ENCODE measurements at regions not wholly inside any gene's neighbourhood (a gene's known extent, or its start where the extent isn't known, plus 50 kb on each side); places are given as distances from the start of the nearest gene placed in this dataset.

DNA sequence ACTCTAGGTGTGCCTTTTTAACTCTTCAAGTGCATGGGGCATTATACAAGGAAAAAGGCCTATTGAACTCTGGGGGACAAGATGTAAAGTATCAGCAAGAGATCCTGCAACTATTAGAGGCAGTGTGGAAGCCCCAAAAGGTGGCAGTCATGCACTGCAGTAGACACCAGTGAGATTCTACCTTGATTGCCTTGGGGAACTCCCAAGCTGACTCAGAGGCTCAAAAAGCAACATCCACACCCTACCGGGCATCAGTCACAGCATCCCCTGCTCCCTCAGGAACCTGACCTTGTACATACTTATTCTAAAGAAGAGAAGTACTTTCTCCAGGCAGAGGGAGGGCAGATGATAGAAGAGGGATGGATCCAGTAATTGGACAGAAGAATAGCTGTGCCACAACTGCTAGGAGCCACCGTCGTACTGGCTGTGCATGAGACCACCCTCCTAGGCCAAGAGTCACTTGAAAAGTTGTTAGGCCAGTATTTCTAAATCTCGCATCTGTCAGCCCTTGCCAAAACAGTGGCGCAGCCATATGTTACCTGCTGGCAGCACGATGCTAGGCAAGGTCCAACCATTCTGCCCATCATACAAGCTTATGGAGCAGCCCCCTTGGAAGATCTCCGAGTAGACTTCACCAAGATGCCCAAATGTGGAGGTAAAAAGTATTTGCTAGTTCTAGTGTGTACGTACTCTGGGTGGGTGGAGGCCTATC, 523.1 kb upstream of the FRG2C start:
- no TSS peak for BruUV-seq (replicated peaks)
- intact Hi-C loops (cut with micrococcal nuclease; ENCODE audit: unreplicated experiment): no loop called here

DNA sequence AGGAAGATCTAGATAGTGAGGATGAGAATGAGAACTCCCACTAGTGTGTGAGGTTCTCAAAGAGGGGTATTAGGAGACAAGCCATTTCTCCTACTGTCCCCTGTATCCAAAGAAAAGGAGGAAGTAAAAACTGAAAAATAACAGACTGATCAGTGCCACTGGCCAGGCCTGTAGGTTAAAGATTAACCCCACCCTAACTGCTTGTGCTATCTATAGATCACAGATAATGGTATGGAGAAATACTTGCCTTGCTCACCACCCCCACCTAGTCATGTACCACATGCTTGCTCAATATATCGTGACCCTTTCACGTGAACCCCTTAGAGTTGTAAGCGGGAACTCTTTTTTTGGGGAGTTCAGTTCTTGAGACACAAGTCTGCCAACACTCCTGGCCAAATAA, 519.7 kb upstream of the FRG2C start:
- no peaks in the 10 kb centered on the region for H3K9me2 ChIP-seq (ENCODE audit: insufficient read depth, low read length)
- no peak overlapping the region for H3K4me3 ChIP-seq (ENCODE audit: low read depth, low read length, poor library complexity, severe bottlenecking)
- no peaks in the 10 kb centered on the region for H3K79me2 ChIP-seq (ENCODE audit: insufficient read depth, low read depth, low read length)
- H4K20me1 ChIP-seq (ENCODE audit: insufficient read depth, low read length): no peaks in the 10 kb centered on the region
- H3K36me3 ChIP-seq (ENCODE audit: insufficient read depth, low read length): no peaks in the 10 kb centered on the region
- POLR2A ChIA-PET: no interaction called here
- DNase-seq (ENCODE audit: low spot score): no peak
- TF ChIP-seq, protein P1, sequence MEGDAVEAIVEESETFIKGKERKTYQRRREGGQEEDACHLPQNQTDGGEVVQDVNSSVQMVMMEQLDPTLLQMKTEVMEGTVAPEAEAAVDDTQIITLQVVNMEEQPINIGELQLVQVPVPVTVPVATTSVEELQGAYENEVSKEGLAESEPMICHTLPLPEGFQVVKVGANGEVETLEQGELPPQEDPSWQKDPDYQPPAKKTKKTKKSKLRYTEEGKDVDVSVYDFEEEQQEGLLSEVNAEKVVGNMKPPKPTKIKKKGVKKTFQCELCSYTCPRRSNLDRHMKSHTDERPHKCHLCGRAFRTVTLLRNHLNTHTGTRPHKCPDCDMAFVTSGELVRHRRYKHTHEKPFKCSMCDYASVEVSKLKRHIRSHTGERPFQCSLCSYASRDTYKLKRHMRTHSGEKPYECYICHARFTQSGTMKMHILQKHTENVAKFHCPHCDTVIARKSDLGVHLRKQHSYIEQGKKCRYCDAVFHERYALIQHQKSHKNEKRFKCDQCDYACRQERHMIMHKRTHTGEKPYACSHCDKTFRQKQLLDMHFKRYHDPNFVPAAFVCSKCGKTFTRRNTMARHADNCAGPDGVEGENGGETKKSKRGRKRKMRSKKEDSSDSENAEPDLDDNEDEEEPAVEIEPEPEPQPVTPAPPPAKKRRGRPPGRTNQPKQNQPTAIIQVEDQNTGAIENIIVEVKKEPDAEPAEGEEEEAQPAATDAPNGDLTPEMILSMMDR (conservative IDR thresholded peaks at IDR 0.05; ENCODE audit: low read length): no peak
- TF ChIP-seq EZH2phosphoT487 (IDR thresholded peaks at IDR 0.05; ENCODE audit: borderline replicate concordance, low read depth, low read length): no peak
- H3K9me3 ChIP-seq (ENCODE audit: low read length): no peaks in the 10 kb centered on the region
- no peak overlapping the region for H3K4me2 ChIP-seq (ENCODE audit: low read length)
- intact Hi-C loops (cut with micrococcal nuclease; ENCODE audit: unreplicated experiment): no loop called here
- H3K4me1 ChIP-seq (ENCODE audit: insufficient read depth, low read length, poor library complexity, severe bottlenecking): no peaks in the 10 kb centered on the region
- CTCF ChIA-PET (ENCODE audit: unreplicated experiment): interaction anchor here (0.5 kb wide), 1 partner anchor 1686 kb away, joined by 3 read pairs; no protein-coding TSS in a partner anchor
- no peak overlapping the region for H2AFZ ChIP-seq (ENCODE audit: low read length)
- BruUV-seq (replicated peaks): no TSS peak
- no peak overlapping the region for H3K27ac ChIP-seq (ENCODE audit: low read depth, low read length, poor library complexity, severe bottlenecking)

More for the DNA sequence above, 523.1 kb upstream of the FRG2C start:
- Histone ChIP-seq H3K27ac (ENCODE audit: low read depth, low read length, poor library complexity, severe bottlenecking) (no peak overlapping the region), H3K36me3 (ENCODE audit: insufficient read depth, low read length) (no peaks in the 10 kb centered on the region), H3K9me3 (ENCODE audit: low read length) (no peaks in the 10 kb centered on the region), H4K20me1 (ENCODE audit: insufficient read depth, low read length) (no peaks in the 10 kb centered on the region), H3K4me3 (ENCODE audit: low read depth, low read length, poor library complexity, severe bottlenecking) (no peak overlapping the region), H2AFZ (ENCODE audit: low read length) (no peak overlapping the region), H3K4me1 (ENCODE audit: insufficient read depth, low read length, poor library complexity, severe bottlenecking) (no peaks in the 10 kb centered on the region), H3K4me2 (ENCODE audit: low read length) (no peak overlapping the region), H3K9me2 (ENCODE audit: insufficient read depth, low read length) (no peaks in the 10 kb centered on the region), H3K79me2 (ENCODE audit: insufficient read depth, low read depth, low read length) (no peaks in the 10 kb centered on the region)
- CTCF ChIA-PET (ENCODE audit: unreplicated experiment): no interaction called here
- POLR2A ChIA-PET: no interaction called here
- DNase-seq (ENCODE audit: low spot score): no peak
- TF ChIP-seq, protein P1 (conservative IDR thresholded peaks at IDR 0.05; ENCODE audit: low read length): no peak
- TF ChIP-seq EZH2phosphoT487 (IDR thresholded peaks at IDR 0.05; ENCODE audit: borderline replicate concordance, low read depth, low read length): no peak

DNA sequence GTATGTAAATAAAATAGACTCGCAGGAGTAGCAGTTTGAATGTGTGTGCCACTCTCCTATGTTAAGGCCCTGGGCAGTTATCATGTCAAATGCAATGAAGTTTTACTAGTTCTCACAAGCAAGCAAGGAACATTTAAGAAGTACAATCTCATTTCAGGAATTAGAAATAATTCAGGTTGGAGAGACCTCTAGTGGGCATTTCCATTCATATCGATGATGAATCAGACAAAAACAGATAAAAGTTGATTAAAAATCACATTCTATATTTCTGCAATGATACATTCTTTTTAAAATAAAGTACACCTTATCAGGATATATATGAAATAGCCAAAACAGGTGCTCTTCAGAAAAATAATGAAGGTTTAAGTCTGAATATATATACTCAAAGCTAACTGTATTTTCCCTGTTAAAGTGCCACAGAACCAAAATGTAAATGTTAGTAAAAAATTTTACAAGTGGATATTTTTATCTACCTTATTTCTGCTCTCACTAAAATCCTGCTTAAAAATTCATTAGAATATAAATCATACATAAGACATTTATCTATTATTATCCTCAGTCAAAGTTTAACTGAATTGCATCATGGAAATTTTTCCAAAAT, 492.4 kb upstream of the FRG2C start:
- peak; percentile 11 for DNase-seq (ENCODE audit: low spot score)
- H3K79me2 ChIP-seq (ENCODE audit: insufficient read depth, low read depth, low read length): no peaks in the 10 kb centered on the region
- CTCF ChIA-PET (ENCODE audit: unreplicated experiment): no interaction called here
- no peak overlapping the region for H3K27ac ChIP-seq (ENCODE audit: low read depth, low read length, poor library complexity, severe bottlenecking)
- H2AFZ ChIP-seq (ENCODE audit: low read length): no peak overlapping the region
- no peaks in the 10 kb centered on the region for H3K4me1 ChIP-seq (ENCODE audit: insufficient read depth, low read length, poor library complexity, severe bottlenecking)
- no peaks in the 10 kb centered on the region for H3K9me2 ChIP-seq (ENCODE audit: insufficient read depth, low read length)
- no TSS peak for BruUV-seq (replicated peaks)
- no peak overlapping the region for H3K4me3 ChIP-seq (ENCODE audit: low read depth, low read length, poor library complexity, severe bottlenecking)
- intact Hi-C loops (cut with micrococcal nuclease; ENCODE audit: unreplicated experiment): no loop called here
- no peaks in the 10 kb centered on the region for H4K20me1 ChIP-seq (ENCODE audit: insufficient read depth, low read length)
- POLR2A ChIA-PET: no interaction called here
- H3K9me3 ChIP-seq (ENCODE audit: low read length): no peaks in the 10 kb centered on the region
- no peak overlapping the region for H3K4me2 ChIP-seq (ENCODE audit: low read length)
- TF ChIP-seq EZH2phosphoT487 (IDR thresholded peaks at IDR 0.05; ENCODE audit: borderline replicate concordance, low read depth, low read length): no peak
- TF ChIP-seq, protein P1 (conservative IDR thresholded peaks at IDR 0.05; ENCODE audit: low read length): peak; percentile 77
- no peaks in the 10 kb centered on the region for H3K36me3 ChIP-seq (ENCODE audit: insufficient read depth, low read length)
